ENCODE measurements at regions not wholly inside any gene's neighbourhood (a gene's known extent, or its start where the extent isn't known, plus 50 kb on each side); places are given as distances from the start of the nearest gene placed in this dataset.

DNA sequence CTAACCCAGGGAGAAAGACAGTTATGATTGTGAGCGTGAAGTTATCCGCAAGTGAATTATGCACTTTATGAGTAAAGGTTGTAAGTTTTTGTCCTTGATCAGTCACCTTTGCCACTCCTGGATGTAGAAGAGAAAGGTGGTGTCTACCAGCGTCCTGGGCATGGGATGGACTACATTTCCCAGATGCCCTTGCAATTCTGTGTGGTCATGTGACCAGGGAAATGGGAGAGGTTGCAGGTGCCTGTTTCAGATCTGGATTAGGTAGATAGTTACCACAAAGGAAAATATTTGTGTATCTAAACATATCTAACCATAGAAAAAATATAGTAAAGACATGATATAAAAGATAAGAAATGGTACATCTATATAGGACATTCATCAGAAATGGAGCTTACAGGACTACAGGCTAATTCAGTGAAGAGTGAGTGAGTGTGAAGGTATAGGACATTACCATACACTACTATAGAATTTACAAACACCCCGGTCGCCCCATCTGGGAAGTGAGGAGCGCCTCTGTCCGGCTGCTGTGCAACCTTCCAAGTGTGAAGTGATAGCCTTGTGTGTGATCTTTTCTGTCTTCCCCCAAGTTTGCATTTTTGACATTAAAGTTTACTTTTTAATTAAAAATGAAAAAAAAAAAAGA, 51.6 kb upstream of the CACNA1A start:
- Histone ChIP-seq H3K27ac (no peak overlapping the region), H3K4me3 (no peak overlapping the region)

DNA sequence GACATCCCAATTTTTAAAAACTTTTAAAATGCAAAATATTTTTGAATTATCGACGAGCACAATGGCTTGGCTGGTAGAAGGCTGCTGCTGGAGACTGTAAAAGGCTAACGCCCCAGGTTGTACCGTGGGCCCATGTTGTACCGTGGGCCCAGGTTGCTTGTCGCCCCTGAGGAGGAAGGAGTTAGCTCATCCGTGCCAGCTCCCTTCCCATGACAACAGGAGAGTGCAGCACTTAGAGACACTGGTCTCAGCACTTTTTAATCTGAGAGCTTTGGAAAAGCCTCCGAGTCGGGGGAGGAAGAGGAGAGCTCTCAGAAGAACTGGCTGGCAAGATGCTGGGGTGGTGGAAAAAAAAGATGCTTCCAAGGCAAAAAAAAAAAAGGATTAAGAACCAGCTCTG, 50.3 kb upstream of the CACNA1A start:
- H3K4me3 ChIP-seq: no peak overlapping the region
- H3K27ac ChIP-seq: no peak overlapping the region
